ENCODE measurements at regions not wholly inside any gene's neighbourhood (a gene's known extent, or its start where the extent isn't known, plus 50 kb on each side); places are given as distances from the start of the nearest gene placed in this dataset.

DNA sequence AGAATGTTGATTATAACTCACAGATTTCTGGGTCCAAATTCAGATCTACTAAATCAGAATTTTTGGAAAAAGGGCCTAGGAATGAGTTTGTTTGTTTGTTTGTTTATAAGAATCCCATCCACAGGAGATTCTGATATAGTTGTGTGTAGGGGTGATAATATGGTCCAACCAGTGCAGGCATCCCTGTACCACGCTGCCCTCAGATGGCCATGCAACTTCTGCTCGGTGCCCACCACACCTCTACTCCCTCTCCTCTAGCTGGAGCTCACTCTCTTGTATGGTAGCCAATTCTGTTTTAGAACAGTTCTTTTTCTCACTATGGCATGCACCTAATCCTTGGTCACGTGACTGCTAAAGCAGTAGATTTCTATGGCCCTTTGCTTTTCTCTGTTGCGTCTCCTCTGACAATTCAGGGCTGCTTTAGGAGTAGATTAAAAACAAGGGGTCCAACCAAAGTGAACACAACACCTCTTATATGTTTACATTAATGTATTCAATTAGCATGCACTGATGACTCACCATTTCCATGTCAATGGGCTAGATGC, 103.3 kb upstream of the KCNA4 start:
- ChIA-PET CTCF (no interaction called here), POLR2A (no interaction called here)
- DNase-seq (ENCODE audit: low read depth, low spot score), result no peak
- H3K4me3 ChIP-seq (ENCODE audit: low read depth, low read length), result no peak overlapping the region
- TF ChIP-seq, protein P1, sequence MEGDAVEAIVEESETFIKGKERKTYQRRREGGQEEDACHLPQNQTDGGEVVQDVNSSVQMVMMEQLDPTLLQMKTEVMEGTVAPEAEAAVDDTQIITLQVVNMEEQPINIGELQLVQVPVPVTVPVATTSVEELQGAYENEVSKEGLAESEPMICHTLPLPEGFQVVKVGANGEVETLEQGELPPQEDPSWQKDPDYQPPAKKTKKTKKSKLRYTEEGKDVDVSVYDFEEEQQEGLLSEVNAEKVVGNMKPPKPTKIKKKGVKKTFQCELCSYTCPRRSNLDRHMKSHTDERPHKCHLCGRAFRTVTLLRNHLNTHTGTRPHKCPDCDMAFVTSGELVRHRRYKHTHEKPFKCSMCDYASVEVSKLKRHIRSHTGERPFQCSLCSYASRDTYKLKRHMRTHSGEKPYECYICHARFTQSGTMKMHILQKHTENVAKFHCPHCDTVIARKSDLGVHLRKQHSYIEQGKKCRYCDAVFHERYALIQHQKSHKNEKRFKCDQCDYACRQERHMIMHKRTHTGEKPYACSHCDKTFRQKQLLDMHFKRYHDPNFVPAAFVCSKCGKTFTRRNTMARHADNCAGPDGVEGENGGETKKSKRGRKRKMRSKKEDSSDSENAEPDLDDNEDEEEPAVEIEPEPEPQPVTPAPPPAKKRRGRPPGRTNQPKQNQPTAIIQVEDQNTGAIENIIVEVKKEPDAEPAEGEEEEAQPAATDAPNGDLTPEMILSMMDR (IDR thresholded peaks at IDR 0.05; ENCODE audit: insufficient read depth, low read length, missing control alignments), result no peak

DNA sequence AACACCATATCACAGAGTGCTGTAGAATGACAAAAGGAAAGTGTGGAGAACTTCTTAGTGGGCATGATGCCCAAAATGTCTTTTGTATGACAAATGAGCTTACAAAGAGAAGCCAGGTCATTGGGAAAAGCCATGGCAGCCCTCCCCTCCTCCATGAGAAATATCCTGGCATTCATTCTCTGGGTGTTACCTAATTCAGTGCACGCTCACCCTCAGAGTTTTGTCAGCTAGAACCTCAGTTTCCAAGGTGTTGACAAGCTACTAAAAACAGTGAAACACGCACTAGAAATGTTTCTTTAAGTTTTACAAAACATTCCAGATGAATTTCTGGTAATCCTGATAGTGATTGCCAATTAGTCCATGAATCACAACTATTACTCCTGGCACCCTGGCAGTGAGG, 105.4 kb upstream of the FSHB start:
- ChIA-PET POLR2A (no interaction called here), CTCF (interaction anchor here (13.8 kb wide), 1 partner anchor 18 kb away, joined by 171 read pairs; no protein-coding TSS in a partner anchor)
- TF ChIP-seq, protein P1 (IDR thresholded peaks at IDR 0.05; ENCODE audit: insufficient read depth, low read length, missing control alignments), result no peak
- H3K4me3 ChIP-seq (ENCODE audit: low read depth, low read length), result no peak overlapping the region
- DNase-seq (ENCODE audit: low read depth, low spot score), result no peak

DNA sequence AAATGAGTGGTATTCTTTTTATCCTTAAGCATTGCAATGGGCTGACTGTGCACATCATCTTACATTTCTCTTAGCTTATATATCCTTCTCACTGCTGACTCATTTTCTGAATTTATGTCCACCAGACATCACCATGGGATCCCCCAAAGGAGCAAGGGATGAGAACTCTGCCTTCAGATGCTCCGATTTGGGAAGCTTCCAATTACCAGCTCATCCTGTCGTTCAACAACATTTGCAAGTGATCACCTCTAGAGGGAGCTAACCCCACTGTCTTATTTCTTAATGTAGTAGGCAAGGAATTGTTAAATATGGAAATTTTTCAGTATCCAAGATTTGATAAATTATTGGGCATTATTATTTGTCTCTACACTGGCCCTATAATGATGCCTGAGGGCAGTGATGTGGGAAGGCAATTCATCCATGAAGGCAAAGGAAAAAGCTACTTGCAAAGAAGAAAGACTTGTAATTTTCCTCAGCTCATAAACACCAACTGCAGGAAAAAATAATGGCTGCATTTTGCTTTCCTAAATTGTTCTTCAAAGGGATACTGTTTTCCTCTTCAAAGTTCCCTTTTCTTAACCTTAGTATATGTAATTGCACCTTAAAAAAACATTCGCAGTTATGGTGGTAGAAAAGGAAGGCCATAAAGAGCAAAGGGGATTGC, 102.4 kb upstream of the FSHB start:
- CTCF ChIA-PET, result interaction anchor here (0.8 to 13.8 kb wide), 26 partner anchors 8 to 786 kb away, joined by 3 to 171 read pairs (median 5); partner anchors contain the start of gene ARL14EP
- TF ChIP-seq, protein P1 (IDR thresholded peaks at IDR 0.05; ENCODE audit: insufficient read depth, low read length, missing control alignments), result peak; percentile 37
- no peak overlapping the region for H3K4me3 ChIP-seq (ENCODE audit: low read depth, low read length)
- POLR2A ChIA-PET, result no interaction called here
- no peak for DNase-seq (ENCODE audit: low read depth, low spot score)

DNA sequence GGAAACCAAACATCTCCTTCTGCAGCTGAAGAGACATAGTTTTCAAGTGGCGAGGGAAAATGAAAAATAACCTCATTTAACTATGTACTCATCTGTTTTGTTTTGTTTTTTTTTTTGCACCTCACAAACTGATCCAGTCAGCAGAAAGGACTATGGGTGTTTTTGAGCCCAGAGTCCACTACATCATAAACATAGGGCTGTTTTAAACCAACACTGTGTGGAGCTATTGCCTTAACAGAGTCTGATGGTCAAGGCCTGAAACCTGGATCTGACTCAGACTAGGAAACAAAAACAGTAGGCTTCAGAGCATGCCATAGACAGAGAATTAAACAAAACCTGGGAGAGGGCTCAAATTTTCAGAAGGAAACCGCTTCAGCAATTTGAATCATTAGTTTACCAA, 99.3 kb upstream of the FSHB start:
- DNase-seq (ENCODE audit: low read depth, low spot score), result no peak
- ChIA-PET POLR2A (no interaction called here), CTCF (interaction anchor here (0.8 to 13.8 kb wide), 3 partner anchors 12 to 184 kb away, joined by 3 to 171 read pairs (median 57); no protein-coding TSS in a partner anchor)
- TF ChIP-seq, protein P1 (IDR thresholded peaks at IDR 0.05; ENCODE audit: insufficient read depth, low read length, missing control alignments), result no peak
- H3K4me3 ChIP-seq (ENCODE audit: low read depth, low read length), result no peak overlapping the region

DNA sequence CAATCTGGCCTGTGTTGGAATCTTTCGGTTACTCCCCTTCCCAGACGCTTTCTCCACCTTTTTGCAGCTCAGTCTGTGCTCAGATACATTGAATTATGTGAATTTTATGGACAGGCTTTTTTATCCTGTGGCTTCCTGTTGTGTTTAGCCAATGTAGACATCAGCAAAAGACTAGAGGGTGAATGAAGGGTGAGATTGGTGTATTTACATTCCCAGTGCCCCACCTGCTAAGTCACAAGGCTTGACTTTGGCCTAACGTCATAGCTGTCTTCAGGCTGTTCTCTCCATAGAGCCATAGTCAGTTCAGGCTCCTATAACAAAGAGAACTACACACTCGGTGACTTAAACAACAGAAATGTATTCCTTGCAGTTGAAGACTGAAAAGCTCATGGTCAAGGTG, 97.5 kb upstream of the FSHB start:
- no peak for DNase-seq (ENCODE audit: low read depth, low spot score)
- ChIA-PET CTCF (interaction anchor here (0.9 to 13.8 kb wide), 3 partner anchors 10 to 685 kb away, joined by 3 to 171 read pairs (median 57); no protein-coding TSS in a partner anchor), POLR2A (no interaction called here)
- H3K4me3 ChIP-seq (ENCODE audit: low read depth, low read length), result no peak overlapping the region
- TF ChIP-seq, protein P1 (IDR thresholded peaks at IDR 0.05; ENCODE audit: insufficient read depth, low read length, missing control alignments), result no peak

DNA sequence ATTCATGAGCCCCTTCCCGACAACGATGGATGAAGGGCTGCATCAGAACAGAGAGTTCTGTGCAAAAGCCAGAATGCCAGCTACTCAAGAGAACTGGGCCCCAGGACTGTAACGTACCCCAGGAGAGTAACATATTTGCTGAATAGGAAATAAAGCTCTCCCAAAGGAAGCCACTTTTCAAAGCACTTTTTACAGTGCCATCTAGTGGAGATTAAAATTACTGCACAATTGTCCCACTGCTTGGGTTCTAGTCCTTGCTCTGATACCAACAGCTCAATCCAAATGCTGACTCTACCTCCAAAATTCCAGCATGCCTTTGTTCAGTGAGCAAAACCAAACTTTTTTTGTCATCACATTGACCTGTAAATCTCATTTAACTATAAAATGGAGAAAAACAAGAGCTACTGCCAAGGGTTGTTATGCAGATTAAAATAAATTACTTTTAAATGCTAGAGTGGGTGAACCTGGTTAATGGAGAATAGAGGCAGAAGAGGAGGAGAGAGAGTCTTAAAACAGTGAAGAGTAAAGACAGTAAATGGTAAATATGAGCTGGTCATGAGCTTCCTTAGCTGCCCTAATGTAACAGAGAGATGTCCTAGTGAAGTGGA, 87.6 kb upstream of the FSHB start:
- H3K4me3 ChIP-seq (ENCODE audit: low read depth, low read length), result no peak overlapping the region
- no peak for DNase-seq (ENCODE audit: low read depth, low spot score)
- ChIA-PET POLR2A (no interaction called here), CTCF (interaction anchor here (0.7 to 6.4 kb wide), 36 partner anchors 10 to 800 kb away, joined by 3 to 171 read pairs (median 5); partner anchors contain the start of gene ARL14EP)
- TF ChIP-seq, protein P1 (IDR thresholded peaks at IDR 0.05; ENCODE audit: insufficient read depth, low read length, missing control alignments), result peak; percentile 55

Measured in AG04449 (cell line).